ELR (cell line): ENCODE measurements at regions not wholly inside any gene's neighbourhood (a gene's known extent, or its start where the extent isn't known, plus 50 kb on each side); places are given as distances from the start of the nearest gene placed in this dataset.
A peak's percentile ranks its signal among the peaks of the same experiment; 100 is the strongest.

Experiments used
- DNase-seq: peaks from one replicate; pipeline ENCODE4 v3.0.0-alpha.2; 2015; ENCODE audit warnings: low read depth

DNA sequence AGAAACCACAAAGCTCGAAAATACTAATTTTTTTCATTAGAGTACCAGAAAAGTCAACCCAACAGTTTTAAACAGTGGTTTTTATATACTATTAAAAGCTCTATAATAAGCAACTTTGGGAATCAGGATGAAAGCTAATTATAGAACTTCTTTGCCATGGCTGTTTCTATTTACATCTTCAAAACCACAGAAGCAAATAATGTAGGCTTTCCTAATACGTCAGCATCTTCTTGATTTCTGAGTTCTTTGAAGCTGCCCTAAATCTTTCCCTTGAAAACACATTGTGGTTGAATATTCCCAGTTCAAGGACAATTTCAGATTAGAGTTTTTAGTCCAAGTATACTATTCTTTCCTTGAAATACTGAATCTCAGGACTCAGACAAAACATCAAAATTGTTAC lies 460.2 kb upstream of the FAT1 start:
- DNase-seq: no peak

DNA sequence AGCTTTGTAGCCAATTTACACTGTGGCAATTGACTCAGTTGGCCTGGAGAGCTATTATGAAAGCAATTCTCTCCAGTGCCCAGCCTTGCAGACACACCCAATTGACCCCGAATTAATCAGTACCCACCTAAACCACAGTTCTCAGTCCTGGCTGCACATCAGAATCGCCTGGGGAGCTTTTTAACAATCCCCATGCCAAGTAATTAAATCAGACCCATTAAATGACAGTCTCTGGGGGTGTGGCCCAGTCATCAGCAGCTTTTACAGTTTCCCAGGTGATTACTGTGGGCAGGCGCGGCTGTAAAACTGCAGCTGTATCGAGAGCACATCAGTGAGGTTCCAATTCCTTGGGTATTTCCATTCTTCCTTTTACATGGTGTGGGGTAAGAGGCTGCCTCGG lies 460.9 kb upstream of the FAT1 start:
- no peak for DNase-seq

DNA sequence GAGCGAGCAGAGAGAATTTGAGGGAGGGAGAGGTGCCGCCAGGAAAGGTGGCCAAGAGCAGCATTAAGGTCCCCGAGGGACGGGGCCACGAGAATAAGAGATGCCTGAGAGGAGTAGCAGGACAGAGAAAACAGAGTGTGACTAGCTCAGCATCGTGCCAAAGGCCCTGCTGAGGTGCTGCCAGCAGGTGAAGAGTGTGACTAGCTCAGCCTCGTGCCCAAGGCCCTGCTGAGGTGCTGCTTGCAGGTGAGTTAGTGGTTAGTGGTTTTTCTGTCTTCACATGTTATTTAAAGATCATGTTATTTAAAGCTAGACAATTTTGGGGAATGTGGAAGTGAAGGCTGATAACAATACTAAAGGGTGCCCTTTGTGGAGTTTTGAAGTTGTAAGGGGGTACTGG lies 464.5 kb upstream of the FAT1 start:
- DNase-seq: no peak

DNA sequence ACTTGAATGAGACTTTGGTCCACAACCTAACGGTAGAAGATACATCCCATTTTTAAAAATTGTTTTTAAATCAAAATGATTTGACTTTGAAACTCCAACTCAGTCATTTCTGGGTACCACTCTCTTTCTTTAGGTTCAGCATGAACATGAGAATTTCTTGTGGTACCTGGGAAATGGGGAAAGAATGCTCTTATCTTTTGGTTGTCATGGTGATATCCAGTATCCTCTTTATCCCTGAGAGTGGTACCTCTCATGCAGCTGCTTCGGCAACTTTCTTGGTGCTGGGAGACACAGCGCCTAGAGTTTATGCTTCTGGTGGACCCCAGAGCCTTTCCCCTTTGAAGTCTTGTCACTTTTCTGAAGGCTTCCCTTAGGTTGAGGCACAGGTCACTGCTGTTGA lies 465.1 kb upstream of the FAT1 start:
- no peak for DNase-seq

DNA sequence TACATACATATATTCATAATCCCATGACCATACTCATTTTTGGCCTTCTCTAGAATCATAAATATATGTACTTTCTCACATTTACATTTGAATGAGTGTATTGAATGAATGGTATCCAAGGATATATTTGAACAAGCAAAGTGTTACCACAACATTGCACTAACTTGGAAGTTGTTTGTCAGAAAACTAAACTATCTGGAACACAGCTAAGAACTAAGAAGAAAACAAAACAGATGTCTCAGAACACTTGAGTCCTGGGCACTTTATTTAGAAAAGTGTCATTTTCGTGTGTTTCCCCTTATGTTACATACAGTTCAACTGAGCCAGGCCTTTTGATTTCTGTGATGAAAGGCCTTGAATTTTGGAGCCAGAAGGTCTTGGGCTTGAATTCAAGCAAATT lies 466.7 kb upstream of the FAT1 start:
- DNase-seq: no peak

DNA sequence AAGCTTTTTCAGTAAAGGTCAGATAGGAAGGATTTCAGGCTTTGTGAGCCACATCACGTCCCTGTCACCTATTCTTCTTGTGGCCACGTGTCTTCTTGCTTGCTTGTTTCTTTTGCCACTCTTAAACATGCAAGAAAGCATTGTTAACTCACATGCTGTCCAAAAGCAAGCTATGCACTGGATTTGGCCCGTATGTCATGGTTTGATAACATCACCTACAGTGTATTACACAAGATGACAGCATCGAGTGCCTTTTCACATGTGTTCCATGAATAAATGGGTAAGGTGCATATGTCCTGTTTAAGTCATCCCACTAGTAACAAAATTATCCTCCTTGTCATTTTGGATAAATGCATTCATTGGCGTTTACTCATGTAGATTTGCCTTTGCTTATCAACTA lies 468.0 kb upstream of the FAT1 start:
- DNase-seq: no peak

DNA sequence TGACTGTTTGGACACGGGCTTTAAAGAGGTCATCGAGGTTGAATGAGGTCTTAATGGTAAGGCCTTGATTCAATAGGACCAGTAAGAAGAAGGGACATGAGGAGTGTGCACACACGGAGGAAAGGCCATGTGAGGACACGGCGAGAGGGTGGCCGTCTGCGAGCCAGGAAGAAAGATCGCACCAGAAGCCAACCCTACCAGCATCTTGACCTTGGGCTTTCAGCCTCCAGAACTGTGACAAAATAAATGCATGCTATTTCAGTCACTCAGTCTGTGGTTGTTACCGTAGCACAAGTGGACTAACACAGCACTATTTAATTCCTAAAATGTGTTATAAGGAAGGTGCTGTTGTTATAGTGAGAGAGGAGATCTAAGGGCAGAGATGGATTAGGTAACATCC lies 468.6 kb upstream of the FAT1 start:
- DNase-seq: no peak

DNA sequence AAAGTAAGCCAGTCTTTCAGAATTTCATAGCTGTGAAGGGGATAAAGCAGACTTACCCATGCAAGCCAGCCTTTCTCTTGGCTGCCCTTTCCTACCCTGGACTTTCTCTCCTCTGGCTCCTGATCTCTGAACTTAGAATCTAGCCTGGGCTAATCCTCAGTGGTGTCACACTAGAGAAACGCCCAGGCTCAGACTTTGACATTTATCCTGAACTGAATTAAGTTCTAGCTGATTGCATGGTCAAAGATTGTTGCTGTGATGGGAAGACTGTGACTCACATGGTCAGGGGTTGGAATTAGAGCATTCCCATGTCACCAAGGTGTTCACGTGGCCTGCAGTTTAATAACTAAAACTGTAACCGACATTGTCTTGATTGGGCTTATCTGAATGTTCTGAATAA lies 469.5 kb upstream of the FAT1 start:
- no peak for DNase-seq

DNA sequence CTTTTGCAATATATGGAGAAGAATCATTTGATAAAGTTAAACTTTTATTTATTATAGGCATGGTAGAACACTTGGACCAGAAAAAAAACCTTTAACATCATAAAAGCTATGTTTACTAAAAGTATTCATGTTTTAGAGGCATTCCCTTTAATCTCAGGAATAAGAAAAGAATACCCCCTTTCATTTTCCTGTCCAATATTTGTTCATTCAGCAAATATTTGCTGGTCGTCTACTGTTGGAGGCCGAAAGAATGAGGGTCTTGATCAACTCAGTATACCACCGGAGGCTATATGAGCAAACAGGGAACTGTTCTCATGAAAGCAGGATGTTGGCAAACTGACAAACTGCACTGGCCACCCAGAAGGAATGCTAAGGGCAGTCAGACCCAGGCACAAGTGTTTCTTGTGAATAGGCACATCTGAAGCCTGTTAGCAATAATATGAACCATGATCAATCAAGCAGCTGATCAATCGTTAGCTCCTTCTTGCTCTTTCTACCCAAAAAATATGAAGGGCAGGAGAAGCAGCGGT lies 480.8 kb upstream of the FAT1 start:
- DNase-seq: peak; percentile 27

DNA sequence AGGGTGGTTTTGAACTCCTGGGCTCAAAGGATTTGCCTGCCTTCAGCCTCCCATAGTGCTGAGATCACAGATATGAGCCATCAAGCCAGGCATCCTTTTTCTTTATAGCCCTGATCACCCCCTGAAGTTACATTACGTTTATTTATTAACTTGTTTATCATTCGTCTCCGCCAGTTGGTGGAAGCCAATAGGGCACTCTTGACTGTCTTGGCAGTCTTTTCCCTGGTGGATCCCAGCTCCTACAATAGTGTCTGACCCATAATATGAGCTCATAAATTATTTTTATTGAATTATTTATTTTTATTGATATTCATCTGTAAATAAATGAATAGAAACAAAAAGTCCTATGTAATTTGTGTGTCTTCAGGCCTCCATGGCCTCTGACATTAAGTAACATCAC lies 484.3 kb upstream of the FAT1 start:
- no peak for DNase-seq

DNA sequence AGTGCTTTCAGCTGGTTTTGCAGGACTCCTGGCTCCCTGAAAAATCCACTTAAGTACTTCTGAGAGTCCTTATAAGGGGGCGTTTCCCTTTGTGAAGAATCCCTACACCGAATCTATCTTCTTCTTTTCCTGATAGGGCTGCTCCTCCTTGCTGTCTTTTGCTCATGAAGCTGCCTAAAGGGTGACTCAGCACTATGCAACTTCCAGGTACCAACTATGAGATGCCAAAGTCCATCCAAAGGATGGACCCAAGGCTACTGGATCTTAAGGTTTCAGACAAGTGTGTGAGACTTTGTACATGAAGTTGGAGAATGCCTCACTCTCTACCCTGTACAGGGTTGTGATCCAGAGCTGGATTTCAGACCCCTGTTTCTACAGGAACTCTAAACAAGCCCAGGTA lies 485.0 kb upstream of the FAT1 start:
- DNase-seq: peak; percentile 4

DNA sequence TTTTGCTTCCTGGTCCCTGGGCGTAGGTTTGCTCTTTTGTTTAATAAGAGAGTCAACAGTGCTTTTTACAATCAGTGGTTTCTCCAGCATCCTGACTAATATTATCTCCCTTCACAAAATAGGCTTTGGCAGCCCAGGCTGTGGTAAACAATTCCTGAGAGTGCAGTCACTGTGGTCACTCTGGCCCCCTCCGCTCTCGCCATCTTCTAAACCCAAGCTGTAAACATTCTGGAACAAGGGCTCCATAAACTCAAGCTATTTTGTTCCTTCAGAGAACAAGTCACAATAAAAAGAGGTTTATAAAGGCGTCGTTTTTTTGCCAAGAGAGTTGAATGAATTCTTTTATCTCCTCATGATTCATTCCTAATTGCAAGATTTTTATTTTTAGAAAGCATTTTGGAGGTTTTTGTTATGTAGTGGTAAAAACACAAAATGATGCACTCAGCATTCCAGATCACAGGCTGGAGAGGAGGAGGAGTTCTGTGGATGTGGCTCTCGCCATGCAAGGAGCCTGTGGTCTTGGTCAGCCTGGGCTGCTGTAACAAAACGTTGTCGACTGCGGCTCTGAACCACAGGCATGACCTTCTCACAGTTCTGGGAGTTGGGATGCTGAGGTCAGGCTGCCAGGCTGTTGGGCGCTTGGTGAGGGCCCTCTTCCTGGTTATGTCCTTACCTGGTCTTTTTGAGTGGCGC lies 486.4 kb upstream of the FAT1 start:
- peak; percentile 69 for DNase-seq

DNA sequence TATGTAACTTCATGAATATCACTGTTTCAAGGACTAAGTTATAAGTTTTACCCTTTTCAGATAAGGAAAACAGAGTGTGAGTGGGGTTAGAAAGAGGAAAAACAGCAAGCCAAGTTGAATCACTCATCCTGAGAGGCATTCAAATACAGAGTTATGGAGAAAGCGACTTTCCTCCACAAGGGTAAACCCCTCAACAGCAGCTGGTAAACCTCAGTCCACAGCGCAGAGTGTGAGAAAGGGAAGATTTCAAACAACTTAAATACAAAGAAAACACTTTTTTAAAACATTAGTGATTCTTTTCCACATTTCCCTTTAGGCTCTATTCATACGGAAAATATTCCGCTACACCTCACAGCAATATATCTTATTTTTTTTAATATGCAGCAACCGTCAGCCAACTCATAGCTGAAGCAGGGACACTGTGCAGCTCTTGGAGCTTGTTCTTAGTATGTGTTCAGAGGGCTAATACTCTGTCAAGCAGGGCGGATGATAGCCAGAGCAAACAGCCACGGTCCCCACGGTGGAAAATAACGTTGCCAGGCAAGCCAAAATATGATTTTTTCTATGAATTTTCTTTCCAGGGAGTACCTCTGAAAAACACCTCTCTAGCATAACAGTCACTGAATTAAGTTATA lies 488.9 kb upstream of the FAT1 start:
- no peak for DNase-seq

DNA sequence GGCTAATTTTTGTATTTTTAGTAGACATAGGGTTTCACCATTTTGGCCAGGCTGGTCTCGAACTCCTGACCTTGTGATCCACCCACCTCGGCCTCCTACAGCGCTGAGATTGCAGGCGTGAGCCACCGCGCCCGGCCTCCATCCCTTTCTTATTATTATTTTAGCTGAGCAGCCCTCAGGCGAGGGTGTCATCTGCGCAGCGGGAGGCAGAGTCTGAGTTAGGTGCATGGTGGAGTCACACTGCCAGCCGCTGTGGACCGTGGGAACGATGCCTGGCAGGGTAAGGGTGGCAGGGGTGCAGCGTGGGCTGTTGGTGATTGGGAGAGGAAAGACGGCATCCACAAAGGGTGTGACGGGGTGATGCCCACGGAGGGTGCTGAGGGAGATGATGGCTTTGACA lies 491.8 kb upstream of the FAT1 start:
- DNase-seq: no peak

DNA sequence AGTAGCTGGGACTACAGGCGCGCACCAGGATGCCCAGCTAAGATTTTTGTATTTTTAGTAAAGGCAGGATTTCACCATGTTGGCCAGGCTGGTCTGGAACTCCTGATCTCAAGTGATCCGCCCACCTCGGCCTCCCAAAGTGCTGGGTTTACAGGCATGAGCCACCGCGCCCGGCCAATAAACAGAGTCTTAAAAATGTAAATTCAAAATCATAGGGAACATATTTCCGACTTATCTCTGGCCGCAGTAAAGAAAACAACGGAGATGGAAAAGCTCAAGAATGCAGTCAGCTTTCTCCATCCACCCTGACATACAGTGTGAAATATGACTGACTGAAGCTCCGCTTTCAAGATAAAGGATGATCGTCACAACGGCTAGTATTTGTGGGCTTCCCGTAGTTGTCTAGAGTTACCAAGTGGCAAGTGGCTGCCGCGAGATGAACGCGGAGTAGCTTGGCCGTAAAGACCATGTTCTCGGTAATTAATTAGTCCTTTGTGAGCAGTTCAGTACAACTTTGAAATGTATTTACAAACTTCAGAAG lies 495.1 kb upstream of the FAT1 start:
- DNase-seq: no peak

DNA sequence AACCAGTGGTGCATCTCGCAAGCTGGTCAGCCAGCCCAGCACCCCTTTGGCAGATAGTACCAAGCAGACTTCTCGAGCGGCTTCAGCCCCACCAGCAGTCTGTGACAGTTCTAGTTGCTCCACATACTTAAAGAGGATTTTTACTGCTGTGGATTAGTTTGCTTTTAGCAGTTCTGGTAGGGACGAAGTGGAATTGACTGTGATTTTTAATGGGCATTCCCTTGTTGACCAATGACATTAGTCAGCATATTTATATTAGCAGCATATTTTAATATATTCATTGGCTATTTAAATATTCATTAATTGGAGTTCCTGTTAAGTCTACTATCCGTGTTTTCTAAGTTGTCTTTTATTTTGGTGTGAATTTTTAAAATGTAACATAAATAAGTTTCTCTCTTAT lies 500.9 kb upstream of the FAT1 start:
- no peak for DNase-seq

DNA sequence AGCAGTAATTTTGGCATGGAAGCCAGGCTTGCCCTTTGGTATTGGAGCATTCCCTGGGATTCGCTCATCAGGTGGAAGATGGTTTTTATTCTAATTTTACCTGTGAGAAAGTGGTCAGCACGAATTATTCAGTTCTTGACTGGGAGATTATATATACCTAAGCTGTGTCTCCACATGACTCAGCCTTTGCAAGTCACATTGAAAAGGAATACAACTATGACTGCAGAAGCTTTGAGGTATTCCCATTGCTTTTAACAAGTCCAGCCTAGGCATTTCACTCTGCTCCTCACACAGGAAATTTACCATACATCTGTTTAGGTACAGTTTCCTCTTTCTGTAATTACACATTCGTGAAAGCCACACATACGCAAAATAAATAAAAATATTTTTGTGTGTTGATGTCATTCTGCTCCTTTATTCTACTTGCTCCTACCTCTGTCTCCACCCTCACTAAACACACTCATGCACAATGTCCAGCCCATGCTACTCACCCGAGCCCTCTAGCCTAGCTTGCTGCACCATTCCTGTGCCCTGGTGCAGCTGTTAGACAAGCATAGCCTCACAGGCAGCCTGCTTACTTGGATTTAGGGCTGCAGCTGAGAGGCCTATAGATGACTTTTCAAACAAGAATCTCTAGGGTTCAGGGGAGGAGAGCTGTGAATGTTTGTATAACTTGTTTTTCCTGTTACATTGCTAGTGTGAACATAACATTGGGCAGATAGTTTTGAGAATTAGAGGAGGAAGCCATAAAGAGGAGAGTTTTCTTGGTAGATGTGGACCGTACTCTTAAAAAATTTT lies 504.4 kb upstream of the FAT1 start:
- no peak for DNase-seq

DNA sequence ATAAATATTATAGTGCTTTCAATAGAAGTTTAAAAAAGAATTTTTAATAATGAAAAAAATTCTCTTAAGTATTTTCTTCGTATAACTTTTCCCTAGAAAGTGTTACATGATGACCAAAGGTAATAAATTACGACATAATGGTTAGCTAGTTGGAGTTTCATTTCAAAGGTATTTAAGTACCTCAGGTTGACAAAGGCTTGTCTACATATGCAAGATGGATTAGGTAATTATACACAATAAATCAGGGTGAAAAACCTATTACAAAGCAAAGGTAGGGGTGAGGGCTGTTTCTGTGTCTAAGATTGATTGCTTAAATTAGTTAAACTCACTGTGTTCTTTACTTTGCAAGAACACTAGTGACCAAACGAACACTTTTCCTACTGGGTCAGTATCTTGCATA lies 508.5 kb upstream of the FAT1 start:
- DNase-seq: no peak

DNA sequence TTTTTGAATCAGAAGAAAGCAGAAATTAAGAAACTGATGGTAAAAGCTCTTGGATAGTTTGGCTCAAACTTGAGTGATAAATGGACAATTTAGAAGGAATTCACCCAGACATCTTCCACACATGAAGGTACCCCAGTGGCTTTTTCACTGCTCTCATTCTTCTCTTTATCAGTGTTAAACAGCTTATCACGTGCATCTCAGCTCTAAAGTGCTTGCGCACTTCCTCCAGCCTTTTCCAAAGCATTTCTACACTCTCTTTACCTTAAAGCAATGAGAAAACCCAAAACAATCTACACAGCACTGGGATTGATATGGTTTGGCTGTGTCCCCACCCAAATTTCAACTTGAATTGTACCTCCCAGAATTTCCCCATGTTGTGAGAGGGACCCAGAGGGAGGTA lies 509.1 kb upstream of the FAT1 start:
- DNase-seq: no peak

DNA sequence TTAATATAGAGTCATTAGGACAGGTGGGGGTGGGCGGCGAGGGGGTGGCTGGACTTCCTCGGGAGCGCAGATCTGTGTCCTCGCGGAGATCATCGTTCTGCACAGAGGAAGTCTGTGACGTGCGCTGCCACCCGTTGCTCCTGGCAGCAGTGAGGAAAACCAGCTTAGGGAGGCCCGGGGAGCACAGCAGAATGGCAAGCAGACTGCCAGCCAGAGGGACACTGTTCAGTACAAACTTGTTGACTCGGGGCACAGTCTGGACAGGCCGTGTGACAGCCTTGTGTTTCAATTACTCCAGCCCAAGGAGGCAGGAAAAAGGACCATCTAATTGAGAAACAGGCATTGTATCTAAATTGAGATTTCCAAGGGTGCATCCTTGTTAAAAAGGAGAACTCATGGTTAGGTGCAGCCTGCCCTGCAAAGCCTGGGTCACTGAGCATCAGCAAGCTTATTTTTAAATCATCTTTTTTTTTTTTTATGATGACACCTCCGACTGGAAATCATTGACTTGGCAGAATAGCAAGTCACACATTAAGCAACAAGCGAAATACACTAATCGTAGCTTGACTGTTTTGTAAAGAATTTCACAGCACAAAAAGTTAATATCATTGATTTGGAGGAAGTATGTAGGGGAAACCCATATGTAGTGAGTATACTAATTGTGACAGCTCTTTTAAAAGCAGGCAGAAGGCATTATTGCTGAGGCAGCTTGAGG lies 512.0 kb upstream of the FAT1 start:
- no peak for DNase-seq

DNA sequence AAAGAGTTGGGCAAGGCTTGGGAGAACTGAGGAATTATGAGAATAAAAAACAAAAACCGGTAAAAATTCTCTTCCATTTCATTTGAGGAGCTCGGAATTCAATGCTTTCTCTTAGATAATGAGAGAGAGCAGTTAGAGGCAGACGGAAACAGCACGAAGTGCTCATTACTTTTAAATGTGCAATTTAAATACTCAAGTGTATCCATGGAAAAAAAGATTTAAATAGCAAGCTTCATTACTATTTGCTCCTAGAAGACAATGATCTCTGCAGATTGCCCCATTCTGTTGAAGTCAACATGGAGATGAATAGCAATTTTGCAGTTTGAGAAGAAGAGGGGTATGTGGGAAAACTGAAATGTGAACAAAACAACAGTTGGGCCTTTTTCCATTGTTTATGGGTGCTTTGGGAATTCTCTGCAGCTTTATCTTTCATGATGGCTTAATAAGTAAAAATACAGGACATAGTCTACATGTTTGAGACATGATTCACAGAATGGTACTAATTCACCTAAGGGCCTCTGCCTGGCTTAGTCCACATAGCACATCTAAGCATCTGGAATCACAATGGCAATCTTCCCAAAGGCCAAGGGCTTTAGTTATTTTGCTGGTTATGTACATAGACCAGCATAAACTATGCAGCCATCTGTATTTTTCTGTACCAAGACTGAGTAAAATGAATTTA lies 512.7 kb upstream of the FAT1 start:
- DNase-seq: peak; percentile 59

DNA sequence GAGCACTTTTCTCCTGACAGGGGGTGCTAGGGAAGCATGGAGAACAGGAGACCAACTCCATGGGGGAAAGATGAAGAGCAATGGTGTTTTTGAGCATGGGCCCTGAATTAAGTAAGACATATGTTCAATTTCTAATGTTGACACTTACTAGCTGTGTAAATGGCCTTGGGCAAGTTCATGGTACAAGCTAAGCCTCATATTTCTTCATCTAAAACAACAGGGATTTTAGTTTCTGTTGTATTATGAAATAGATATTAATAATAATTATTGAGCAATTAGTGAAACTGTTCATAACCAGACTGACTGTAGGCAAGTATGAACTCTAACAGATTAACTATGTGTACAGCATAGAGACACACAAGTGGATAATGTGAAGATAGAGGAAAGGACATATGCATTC lies 515.0 kb upstream of the FAT1 start:
- no peak for DNase-seq
